Stimulated activated CD4-positive, alpha-beta T cell treated with anti-CD3 and anti-CD28 coated beads, TNF-alpha, amount 100 ng/mL, for 48 hours (primary cell): ENCODE measurements at regions not wholly inside any gene's neighbourhood (a gene's known extent, or its start where the extent isn't known, plus 50 kb on each side); places are given as distances from the start of the nearest gene placed in this dataset.
"Not testable (repeated sequence)": the region's sequence is repeated elsewhere in the genome, so short reads cannot be mapped to it uniquely, and the experiment has no call there.

Experiments used
- DNase-seq, 3 donors: peaks; one replicate each; pipeline ENCODE4 v3.0.0-alpha.2; 2020; ENCODE audit warnings: low read depth in 3 of 3

DNA sequence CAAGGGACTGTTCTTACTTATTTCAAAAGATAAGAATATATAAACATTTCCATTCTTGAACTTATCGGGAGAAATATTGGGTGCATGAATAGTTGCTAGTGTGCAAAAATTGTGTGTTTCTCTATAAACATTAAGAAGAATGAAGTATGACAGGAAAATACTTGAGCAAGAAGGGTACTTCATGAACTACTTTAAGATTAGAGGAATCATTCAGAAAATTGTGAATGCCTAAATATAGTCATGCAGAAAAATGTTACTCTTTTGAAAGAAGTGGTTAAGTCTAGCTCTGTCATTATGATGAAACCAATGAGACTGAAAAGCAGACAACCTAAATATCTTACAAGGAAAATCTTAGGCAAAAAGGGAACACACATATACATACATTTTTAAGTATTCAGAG lies 207.8 kb upstream of the PCDH18 start:
- DNase-seq, result no peak

DNA sequence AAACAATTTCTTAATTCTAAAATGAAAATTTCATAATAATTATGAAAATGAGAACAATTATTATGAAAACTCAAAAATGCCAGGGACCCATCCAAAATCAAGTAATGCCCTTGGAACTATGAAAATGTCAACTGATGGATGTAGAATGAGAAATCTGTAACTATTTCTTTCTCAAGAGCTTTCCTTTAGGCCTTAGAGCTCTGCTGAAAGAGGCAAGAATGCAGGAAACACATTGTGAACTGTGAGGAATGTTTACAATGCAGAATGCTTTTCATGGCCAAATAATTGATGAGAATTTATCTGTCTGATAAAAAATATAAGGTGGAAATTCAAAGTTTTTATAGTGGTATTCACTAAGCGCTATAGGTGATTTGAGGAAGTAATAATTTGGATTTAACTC lies 207.1 kb upstream of the PCDH18 start:
- no peak for DNase-seq

DNA sequence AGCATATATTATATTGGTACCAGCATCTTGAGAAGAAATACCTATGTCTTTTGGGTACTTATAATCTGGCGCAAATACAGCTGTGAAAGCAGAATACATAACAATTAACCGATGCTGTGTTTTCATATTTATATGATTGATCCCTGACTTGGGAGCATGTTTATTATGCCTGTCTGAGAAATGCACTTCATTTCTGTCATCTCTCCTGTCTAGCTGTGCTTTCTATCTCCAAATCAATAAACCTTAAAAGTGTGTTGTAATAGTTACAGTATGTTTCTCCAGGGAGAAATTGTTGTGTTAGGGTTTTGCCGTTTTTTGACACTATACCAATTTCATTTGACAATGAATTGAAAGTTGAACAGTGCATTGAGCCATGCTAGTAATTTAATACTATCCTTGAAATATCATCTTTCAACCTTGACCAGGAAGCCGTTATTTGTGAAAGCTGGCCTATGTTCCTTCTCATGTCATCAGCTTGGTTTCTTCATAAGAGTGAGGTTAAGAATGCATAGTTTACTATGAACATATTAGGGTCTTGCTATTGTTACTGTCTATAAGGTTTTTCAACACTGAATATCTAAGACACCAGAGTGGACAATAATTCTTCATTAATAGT lies 206.2 kb upstream of the PCDH18 start:
- DNase-seq, result no peak

DNA sequence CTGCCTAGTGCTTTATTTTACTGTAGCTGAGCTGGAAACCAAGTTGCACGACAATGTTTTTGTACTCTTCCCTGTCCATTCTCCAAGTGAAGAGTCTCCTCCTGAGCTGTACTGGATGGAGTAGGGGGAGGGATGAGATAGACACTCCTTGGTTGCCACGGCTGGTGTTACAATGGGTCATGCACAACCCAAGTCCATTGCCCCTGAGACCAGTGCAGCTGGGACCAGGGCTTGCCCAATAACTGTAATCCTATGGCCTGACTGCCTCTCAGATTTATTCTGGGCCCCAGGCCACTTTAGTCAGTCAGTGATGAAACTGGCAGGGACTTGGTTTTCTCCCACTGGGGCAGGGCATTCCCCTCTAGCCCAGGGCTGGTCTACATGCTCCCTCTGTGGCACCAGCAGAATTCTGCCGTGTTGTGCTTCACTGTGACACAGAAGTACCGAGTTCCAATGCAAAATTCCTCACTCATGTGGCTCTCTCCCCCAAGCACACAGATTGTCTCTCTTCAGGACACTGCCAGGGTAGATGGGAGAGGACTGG lies 203.3 kb upstream of the PCDH18 start:
- DNase-seq, result no peak

DNA sequence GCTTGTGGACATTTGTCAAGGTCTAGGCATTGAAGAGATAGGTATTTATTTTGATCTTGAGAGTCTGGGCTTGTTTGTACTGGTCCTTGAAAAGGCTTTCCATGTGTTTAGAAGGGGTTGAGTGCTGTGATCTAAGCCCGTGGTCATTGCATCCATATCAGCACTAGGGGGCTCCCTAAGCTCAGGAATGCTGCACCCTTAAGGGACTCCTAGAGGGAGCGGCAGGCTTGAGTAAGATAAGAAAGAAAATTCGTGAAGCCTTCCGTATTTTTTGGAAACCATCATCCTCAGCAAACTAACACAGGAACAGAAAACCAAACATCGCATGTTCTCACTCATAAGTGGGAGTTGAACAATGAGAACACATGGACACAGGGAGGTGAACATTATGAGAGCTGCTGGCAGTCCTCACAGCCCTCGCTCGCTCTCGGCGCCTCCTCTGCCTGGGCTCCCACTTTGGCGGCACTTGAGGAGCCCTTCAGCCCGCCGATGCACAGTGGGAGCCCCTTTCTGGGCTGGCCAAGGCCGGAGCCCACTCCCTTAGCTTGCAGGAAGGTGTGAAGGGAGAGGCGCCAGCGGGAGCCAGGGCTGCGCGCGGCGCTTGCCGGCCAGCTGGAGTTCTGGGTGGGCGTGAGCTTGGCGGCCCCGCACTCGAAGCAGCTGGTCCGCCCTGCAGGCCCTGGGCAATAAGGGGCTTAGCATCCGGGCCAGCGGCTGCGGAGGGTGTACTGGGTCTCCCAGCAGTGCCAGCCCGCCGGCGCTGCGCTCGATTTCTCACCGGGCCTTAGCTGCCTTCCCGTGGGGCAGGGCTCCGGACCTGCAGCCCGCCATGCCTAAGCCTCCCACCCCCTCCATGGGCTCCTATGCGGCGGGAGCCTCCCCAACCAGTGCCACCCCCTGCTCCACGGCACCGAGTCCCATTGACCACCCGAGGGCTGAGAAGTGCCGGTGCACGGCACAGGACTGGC lies 201.2 kb upstream of the PCDH18 start:
- not testable (repeated sequence) for DNase-seq

DNA sequence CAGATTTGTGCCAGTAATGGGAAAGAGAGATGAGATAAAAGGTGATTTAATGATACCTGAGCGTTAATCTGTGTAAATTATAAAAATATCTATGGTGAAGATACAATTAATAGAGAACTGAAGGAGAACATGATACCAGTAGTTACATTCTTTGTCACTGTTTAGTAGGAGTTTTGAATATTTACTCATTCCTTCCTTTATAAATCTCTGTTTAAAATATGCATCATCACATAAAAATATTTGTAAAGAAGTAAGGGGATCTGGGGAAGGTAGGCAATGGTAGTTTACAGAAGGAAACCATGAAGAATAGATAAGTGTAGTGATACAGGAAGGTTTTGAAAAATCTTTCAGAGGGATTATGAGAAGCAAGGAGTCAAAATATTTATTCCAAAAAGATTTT lies 190.6 kb upstream of the PCDH18 start:
- no peak for DNase-seq

DNA sequence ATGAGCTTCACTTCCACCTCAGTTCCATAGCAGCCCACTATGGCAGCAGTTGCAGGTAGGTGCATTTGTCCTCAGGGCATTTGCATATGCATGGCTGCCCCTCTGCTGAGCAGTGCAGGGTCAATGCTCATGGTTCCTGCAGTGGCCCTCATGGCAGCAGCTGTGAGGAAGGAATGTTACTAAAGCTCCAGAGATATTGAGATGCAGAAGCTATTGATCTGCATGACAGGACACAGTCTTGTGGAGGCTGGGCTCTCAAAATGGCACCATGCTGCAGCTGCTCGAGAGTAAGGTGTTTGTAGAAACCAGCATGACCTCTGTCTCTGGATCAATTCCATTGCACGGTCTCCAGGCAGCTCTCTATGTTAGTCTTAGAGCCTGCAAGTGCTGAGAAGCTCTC lies 179.2 kb upstream of the PCDH18 start:
- DNase-seq, result no peak

DNA sequence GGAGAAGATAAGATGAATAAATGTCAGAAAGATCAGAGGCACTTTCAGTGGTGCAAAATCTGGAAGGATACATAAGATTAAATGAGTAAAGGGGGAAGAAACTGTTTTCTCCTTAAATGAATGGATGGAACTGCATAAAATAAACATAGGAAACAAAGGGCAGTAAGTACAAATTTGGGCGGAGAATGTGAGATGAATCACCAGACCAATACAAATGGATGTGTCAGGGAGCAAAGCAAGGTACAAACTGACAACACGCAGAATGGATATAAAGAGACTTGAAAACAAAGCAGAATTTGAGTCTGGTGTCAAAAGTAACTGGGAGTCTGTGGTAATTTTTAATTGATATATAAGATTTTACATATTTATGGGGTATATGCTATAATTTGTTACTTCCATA lies 175.3 kb upstream of the PCDH18 start:
- no peak for DNase-seq

DNA sequence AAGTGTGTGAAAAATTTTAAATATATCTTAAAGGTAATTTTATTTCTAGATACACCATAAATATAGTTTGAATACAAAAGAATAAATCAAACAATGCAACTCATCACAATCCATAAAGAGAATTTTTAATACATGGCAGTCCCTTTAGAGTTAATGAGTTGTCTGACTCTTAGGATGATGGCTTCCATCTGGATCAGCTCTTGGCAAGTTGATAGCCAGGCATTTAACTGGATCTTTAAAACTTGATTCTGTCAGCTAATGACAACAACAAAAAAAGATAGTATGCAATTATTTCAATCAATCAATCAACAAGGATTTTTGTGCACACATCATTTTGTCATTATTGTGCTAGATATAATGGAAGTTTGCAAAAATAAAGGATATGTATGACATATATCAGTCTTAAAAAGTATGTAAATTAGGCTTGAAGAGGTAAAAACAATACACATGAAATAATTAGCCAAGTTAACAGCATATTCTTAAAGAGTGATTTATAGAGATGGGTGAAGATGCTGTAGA lies 174.9 kb upstream of the PCDH18 start:
- no peak for DNase-seq

DNA sequence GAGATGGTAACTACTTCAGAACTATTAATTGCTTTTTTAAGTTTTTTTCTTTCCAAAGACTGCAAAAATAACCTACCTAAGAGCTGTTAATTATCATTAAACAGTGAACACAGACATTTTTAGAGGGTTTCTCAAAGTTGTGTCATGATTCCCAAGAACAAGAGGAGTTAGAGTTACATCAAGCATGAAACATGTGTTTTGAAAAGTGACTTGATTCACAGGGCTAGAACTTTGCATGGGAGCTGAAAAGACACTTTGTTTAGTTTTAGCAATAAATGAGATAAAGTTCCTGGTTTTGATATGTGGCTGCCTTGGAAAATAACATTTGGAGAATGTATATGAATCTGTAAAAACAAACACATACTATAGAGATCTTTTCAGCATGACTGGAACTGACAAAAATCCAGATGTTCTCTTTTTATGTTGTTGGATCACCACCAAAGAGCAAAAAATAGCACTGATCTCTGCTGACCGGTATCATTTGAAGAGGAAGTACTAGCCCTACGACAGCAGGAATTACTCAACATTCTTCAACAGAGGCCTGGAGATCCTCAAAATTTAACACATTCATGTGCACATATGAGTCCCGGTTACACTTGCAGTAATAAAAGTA lies 173.0 kb upstream of the PCDH18 start:
- DNase-seq, result no peak

DNA sequence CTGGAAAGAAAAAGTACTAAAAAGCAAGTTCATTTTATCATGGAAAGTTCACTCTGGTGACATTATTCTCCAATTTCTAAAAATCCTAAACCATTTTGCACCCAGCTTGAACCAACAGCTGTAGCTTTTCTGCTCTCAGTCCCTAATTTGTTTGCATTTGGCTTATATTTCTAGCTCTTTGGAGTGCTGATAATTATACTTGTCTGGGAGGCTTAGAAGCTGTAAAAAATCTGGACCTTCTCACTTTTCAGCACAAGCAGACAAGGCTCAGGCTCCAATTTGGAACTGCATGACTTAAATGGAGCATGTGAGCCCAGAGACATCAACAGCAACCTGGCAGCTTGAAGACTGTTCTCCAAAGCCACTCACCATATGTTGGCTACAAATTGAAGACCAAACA lies 170.9 kb upstream of the PCDH18 start:
- no peak for DNase-seq

DNA sequence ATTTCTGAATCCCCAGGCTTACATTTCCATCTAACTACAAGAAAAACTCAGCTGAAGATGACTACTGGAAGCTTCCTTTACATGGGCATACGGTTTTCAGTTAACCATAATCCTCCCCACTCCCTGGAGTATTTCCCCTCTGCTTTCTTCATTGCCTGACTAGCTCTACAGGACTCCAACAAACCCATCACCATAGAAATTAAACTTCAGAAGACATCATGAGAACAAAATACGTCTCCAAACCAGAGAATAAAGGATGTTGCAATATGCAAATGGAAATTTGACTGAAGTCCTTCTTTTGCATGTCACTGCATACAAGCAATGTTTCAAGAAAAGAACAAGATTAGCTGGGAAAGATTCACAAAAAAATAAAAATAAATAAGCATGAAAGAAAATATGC lies 170.2 kb upstream of the PCDH18 start:
- no peak for DNase-seq

DNA sequence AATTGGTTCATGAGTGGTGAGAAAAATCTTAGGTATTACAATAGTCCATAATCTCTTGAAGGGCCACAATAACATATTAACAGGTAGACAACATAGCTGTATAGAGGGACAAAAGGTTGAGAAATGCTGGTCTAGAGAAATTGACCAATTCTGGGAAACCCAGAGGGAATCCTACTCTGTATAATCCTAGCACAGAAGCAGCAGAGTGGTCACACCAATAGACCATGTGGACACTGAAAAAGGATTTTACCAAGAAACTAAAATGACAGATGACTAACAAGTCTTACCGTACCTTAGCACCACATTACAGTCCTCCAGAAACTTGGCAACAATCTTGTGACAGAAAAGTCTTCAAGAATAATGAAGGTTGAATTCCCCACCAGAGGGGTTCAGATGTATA lies 169.1 kb upstream of the PCDH18 start:
- no peak for DNase-seq

DNA sequence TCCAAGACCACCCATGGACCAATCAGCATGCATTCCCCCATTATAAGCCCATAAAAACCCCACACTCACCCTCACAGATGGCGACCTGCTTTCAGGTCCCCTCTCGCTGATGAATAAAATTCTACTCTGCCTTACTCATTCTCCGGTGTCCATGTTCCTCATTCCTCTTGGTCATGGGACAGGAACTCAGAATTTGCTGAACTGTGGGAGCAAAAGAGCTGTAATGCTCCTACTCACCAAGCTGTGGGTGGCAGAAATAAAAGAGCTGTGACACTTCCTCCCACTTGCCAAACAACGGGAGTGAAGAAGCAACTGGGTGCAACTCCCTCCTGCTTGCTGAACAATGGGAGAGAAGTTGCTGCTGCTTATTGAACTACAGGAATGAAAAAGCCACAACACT lies 168.5 kb upstream of the PCDH18 start:
- no peak for DNase-seq

DNA sequence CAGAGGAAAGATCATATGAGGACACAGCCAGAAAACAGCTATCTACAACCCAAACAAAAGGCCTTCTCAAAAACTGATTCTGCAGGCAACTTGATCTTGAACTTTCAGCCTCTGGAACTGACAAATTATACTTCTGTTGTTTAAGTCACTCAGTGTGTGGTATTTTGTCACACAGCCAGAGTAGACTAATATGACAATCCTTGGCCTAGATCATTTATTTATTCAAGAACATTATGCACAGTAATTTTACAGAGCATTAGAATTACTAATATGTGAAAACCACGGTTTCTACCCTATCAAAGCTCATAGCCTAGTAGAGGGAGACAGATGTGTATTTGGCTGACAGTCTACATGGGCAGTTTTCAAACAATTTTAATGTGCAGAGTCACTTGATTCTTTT lies 167.8 kb upstream of the PCDH18 start:
- DNase-seq, result no peak

DNA sequence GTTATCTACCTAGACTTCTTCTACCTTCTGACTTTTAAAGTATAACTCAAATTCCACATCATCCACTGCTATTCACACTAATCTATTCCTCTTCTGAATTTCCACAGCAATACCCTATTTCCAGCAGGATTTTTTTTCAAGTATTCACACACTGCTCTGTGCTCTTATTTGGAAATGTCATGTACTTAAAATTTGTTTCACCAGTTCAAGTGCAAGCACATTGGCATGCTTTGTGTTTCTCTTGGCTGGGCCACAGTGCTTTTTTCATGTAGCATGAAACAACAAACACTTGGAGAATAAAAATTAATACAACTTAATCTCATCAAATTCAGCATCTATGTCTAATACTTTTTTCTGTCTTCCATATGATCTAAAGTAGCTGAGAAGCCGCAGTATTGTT lies 161.8 kb upstream of the PCDH18 start:
- DNase-seq, result no peak

DNA sequence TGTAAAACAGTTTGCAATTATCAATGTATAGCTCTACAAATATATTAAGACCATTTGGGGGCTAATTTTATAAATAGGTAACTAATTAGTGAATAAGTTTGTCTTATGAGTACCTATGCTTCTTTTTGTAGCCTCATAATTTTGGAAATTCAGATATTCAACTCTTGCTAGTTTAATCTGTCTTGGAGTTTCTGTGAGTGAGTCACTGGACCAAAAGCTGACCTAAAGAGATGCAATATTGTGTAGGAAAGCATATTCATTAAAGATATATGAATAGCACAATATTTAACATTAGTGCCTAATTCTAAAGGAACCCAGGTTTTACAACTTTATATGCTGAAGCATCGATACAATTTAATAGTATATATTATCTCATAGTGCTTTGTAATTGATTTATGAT lies 161.3 kb upstream of the PCDH18 start:
- no peak for DNase-seq

DNA sequence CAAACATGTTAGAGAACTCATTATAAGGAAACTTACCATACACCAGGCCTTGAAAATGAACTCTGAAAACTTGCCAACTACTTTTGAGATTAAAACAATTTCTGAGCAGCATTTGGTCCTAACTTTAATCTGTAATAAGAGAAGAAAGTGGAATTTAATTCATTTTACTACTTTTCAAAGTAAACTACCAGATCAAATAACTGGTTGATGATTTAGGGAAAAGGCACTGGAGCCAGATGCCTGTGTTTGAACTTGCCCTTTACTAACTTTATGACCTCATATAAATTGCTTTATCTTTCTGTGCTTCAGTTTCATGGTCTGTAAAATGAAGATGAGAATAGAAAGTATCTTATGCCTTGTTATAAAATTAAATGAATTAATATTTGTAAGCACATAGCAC lies 159.9 kb upstream of the PCDH18 start:
- no peak for DNase-seq

DNA sequence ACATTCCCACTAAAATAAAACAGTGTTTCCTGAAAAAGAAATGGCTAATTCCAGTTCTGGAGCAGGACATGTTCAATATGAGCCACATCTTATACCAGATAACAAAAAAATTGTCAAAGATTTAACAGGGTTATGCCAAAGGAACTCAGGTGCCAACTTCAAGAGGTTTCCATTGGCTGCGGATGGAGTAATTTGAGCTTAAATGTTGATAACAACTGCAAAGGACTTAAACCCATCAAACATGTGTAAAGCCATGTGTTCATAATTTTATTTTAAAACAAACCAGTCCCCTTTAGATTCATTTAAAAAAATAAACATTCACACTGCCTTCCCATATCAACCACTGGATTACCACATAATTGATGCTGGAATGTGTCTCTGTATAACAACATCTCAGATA lies 156.4 kb upstream of the PCDH18 start:
- DNase-seq, result no peak

DNA sequence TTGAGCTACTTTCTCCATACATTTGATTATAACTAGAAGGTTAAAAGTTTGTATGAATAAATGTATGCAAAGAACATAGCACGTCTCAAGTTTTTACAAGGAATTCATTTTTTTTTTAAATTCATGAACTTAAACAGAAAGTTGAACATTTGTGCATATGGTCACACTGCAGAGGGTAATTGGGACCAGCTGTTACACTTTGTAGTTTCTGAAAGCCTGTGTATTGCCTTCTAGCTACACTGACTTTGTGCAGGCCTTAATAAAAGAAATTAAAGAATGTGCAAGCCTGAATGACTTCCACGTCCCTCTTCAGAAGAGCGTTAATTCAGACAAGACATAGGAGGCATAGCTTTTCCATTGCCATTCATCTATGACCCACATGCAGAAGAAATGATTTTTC lies 153.1 kb upstream of the PCDH18 start:
- no peak for DNase-seq

DNA sequence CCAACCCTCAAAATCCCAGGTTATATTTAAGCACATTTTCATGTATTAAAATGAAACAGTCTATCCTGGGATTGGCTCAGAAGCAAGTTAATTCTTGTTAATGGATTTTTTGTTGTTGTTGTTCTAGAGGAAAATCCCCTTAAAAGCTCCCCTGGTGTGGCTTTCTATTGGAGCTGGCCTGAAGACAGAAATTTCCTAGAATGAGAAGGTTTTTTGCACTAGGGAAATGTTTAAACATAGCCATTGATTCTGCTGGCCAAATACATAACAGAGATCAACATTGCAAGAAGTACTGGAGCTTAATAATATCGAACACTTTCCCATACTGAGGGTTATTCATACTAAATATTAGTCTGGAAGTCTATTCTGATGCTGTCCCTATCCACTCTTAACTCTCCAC lies 148.8 kb upstream of the PCDH18 start:
- DNase-seq, result no peak

DNA sequence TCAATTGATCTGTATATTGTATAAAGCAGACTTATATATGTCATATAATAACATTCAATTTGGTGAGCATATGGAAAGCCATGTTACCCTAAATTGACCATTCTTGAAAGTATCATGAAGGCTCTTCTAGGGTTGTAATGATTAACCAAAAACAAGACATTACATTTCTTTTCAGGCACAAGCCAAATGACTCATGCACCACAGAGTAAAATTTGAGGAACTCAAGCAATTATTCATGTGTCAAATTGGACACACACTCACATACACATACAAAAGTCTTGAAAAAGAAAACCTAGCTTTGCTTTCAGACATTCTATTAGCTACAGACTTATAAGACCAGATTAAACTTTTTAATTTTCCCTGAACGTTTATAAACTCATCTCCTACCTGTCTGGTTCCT lies 146.5 kb upstream of the PCDH18 start:
- no peak for DNase-seq

DNA sequence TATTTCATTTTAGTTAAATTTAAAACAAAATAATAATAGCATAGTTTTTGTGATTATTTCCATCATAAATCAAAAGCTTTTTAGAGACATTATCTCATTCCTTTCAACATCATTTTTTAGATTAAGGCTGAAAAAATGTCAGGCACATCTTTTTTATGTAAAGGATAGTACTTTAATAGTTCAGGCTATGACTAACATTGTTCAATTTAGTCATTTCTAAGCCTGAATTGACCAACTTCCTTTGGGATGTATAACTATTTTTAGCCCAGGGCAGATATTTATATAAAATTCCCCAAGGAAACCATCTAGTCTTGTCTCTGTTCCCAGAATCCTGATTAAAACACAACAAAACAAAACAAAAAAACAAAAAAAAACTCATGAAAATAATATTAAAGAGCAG lies 145.6 kb upstream of the PCDH18 start:
- no peak for DNase-seq
